NB4 (cell line): ENCODE measurements at regions not wholly inside any gene's neighbourhood (a gene's known extent, or its start where the extent isn't known, plus 50 kb on each side); places are given as distances from the start of the nearest gene placed in this dataset.

Source experiments
- CTCF ChIP-seq: IDR thresholded peaks from one replicate; pipeline ENCODE4 v1.5.1; 2012; ENCODE audit warnings: low read depth, low read length
- MAX ChIP-seq: IDR thresholded peaks from 2 replicates; pipeline ENCODE4 v1.6.1; 2011; ENCODE audit warnings: low read depth, low read length
- MYC ChIP-seq: IDR thresholded peaks from 2 replicates; pipeline ENCODE4 v1.6.1; 2011; ENCODE audit warnings: low read depth, low read length
- POLR2A ChIP-seq: IDR thresholded peaks from 2 replicates; pipeline ENCODE4 v1.6.1; 2011; ENCODE audit warnings: mild to moderate bottlenecking; ENCODE audit not compliant: insufficient read length; ENCODE audit errors: extremely low read depth

GRCh38 chr11:90855531-90855930 lies 632.7 kb upstream of the CHORDC1 start:
- no peak for TF ChIP-seq CTCF
- no peak for TF ChIP-seq POLR2A
- no peak for TF ChIP-seq MAX
- TF ChIP-seq MYC: no peak
